HCT116 (cell line): ENCODE measurements at regions not wholly inside any gene's neighbourhood (a gene's known extent, or its start where the extent isn't known, plus 50 kb on each side); places are given as distances from the start of the nearest gene placed in this dataset.

ENCODE experiments used
- ATAC-seq: fragments of 200-7000 bp; cut with Tn5 transposase; 2 replicates; pipeline ENCODE4 v1.9.1; 2020; ENCODE audit warnings: mild to moderate bottlenecking, moderate library complexity
- BruUV-seq: library from RNA; stranded (reverse); fragments of 400-500 nt; replicated peaks from 2 replicates; lab custom pipeline; 2021; lab: Mats Ljungman, UMichigan
- CTCF ChIA-PET: fragments of 300-600 bp; sonication (Branson Sonifier 250); formaldehyde crosslinking; loops from one replicate; lab custom pipeline; 2021; ENCODE audit warnings: antibody characterized with exemption; lab: Charles Lee
- POLR2A ChIA-PET: fragments of 300-600, 350-600 bp; sonication (Branson Sonifier 250); formaldehyde crosslinking; loops from one replicate; lab custom pipeline; 2021; ENCODE audit warnings: antibody characterized with exemption; lab: Charles Lee
- RAD21 ChIA-PET, 2 experiments: fragments of 300-600 bp; sonication (Branson Sonifier 250); formaldehyde crosslinking; loops; one replicate each; lab custom pipeline; 2023; ENCODE audit warnings: low total read pairs in 2 of 2; ENCODE audit not compliant: uncharacterized antibody in 2 of 2, unreplicated experiment in 2 of 2, low non-redundant PET in 1 of 2; lab: Charles Lee
- DNase-seq: peaks from one replicate; pipeline ENCODE4 v3.0.0-alpha.2; 2010; ENCODE audit warnings: low read depth, low spot score
- H2AFZ ChIP-seq: fragments of 200-600 bp; shearing (Covaris generic), sonication (generic); 2 replicates; pipeline ENCODE4 v1.6.1; 2017; ENCODE audit warnings: low read depth, mixed run types, mixed read lengths, antibody characterized with exemption, low read length; ENCODE audit not compliant: poor library complexity, severe bottlenecking
- H3K27ac ChIP-seq: 2 replicates; pipeline ENCODE4 v1.5.1; 2012; ENCODE audit warnings: low read depth, low read length
- H3K27me3 ChIP-seq: fragments of 200-600 bp; sonication (generic); 2 replicates; pipeline ENCODE4 v1.6.1; 2016; ENCODE audit warnings: mixed run types, low read length, mixed read lengths; ENCODE audit not compliant: insufficient read depth
- H3K36me3 ChIP-seq, 2 experiments: fragments of 200-500 bp in 1 of 2; fragments of 200-600 bp in 1 of 2; sonication (Bioruptor generic) in 1 of 2; sonication (generic) in 1 of 2; 2 replicates each; pipeline versions ENCODE4 v1.5.1 to v1.6.1; 2014 to 2016; ENCODE audit warnings: low read length in 2 of 2, inconsistent platforms in 1 of 2, mixed read lengths in 1 of 2, mixed run types in 1 of 2; ENCODE audit not compliant: insufficient read depth in 2 of 2, control insufficient read depth in 1 of 2
- H3K4me1 ChIP-seq, 2 experiments: fragments of 200-600 bp in 1 of 2; sonication (generic) in 1 of 2; 2 replicates each; pipeline versions ENCODE4 v1.5.1 to v1.6.1; 2012 to 2017; ENCODE audit warnings: low read length in 2 of 2, inconsistent platforms in 1 of 2, mild to moderate bottlenecking in 1 of 2, mixed read lengths in 1 of 2, mixed run types in 1 of 2, moderate library complexity in 1 of 2; ENCODE audit not compliant: insufficient read depth in 2 of 2, control insufficient read depth in 1 of 2
- H3K4me2 ChIP-seq: fragments of 200-600 bp; sonication (generic); 2 replicates; pipeline ENCODE4 v1.6.1; 2017; ENCODE audit warnings: mixed run types, low read length, mixed read lengths
- H3K4me3 ChIP-seq, 2 experiments: fragments of 200-600 bp in 1 of 2; sonication (generic) in 1 of 2; replicated peaks in 1 of 2; 2 replicates each; pipeline ENCODE4 v1.5.1; 2011 to 2016; ENCODE audit warnings: low read length in 2 of 2, control low read depth in 1 of 2, low read depth in 1 of 2, mild to moderate bottlenecking in 1 of 2, mixed read lengths in 1 of 2, mixed run types in 1 of 2
- H3K79me2 ChIP-seq: fragments of 200-600 bp; sonication (generic); 2 replicates; pipeline ENCODE4 v1.6.1; 2017; ENCODE audit warnings: mild to moderate bottlenecking, mixed run types, low read length, moderate library complexity, mixed read lengths; ENCODE audit not compliant: insufficient read depth
- H3K9ac ChIP-seq: fragments of 200-600 bp; sonication (generic); 2 replicates; pipeline ENCODE4 v1.6.1; 2016; ENCODE audit warnings: low read length, mixed read lengths
- H3K9me2 ChIP-seq: fragments of 200-600 bp; sonication (generic), shearing (Covaris generic); 2 replicates; pipeline ENCODE4 v1.6.1; 2017; ENCODE audit warnings: mixed run types, mild to moderate bottlenecking, moderate library complexity; ENCODE audit not compliant: insufficient read depth
- H3K9me3 ChIP-seq, 2 experiments: fragments of 200-500 bp in 1 of 2; fragments of 200-600 bp in 1 of 2; sonication (Bioruptor generic) in 1 of 2; sonication (generic) in 1 of 2; 2 replicates each; pipeline ENCODE4 v1.6.1; 2014 to 2017; ENCODE audit warnings: low read length in 2 of 2, mixed read lengths in 2 of 2, inconsistent platforms in 1 of 2, low read depth in 1 of 2, mild to moderate bottlenecking in 1 of 2, mixed run types in 1 of 2, moderate library complexity in 1 of 2; ENCODE audit not compliant: control insufficient read depth in 1 of 2, insufficient read depth in 1 of 2
- H4K20me1 ChIP-seq: fragments of 200-600 bp; sonication (generic), shearing (Covaris generic); 2 replicates; pipeline ENCODE4 v1.6.1; 2017; ENCODE audit warnings: mixed run types, mild to moderate bottlenecking, moderate library complexity; ENCODE audit not compliant: insufficient read depth
- CBX3 ChIP-seq: IDR thresholded peaks from 2 replicates; pipeline ENCODE4 v1.6.1; 2012; ENCODE audit warnings: low read depth
- CTCF ChIP-seq, 3 experiments: fragments of 200-600 bp in 1 of 3; sonication (generic) in 1 of 3; IDR thresholded peaks in 2 of 3; conservative IDR thresholded peaks in 1 of 3; 2 replicates each; pipeline ENCODE4 v1.5.1; 2012 to 2017; ENCODE audit warnings: low read depth in 2 of 3, low read length in 2 of 3, antibody characterized with exemption in 1 of 3, borderline replicate concordance in 1 of 3, control low read depth in 1 of 3, mild to moderate bottlenecking in 1 of 3, mixed read lengths in 1 of 3, mixed run types in 1 of 3, moderate library complexity in 1 of 3; ENCODE audit not compliant: insufficient read depth in 1 of 3
- EGR1 ChIP-seq: IDR thresholded peaks from 2 replicates; pipeline ENCODE4 v1.6.1; 2012; ENCODE audit warnings: low read depth
- EZH2 ChIP-seq: fragments of 200-600 bp; sonication (generic); IDR thresholded peaks from 2 replicates; pipeline ENCODE4 v1.6.1; 2017; ENCODE audit warnings: antibody characterized with exemption, mixed run types
- JUND ChIP-seq: IDR thresholded peaks from 2 replicates; pipeline ENCODE4 v1.6.1; 2012
- MAX ChIP-seq: IDR thresholded peaks from 2 replicates; pipeline ENCODE4 v1.6.1; 2012
- POLR2A ChIP-seq: IDR thresholded peaks from 2 replicates; pipeline ENCODE4 v1.7.0; 2011; ENCODE audit warnings: borderline replicate concordance; ENCODE audit not compliant: insufficient read depth, insufficient read length; ENCODE audit errors: extremely low read depth
- REST ChIP-seq: IDR thresholded peaks from 2 replicates; pipeline ENCODE4 v1.6.1; 2012; ENCODE audit warnings: low read depth
- SP1 ChIP-seq: IDR thresholded peaks from 2 replicates; pipeline ENCODE4 v1.6.1; 2012; ENCODE audit warnings: low read depth
- SRF ChIP-seq: IDR thresholded peaks from 2 replicates; pipeline ENCODE4 v1.6.1; 2012; ENCODE audit warnings: low read depth
- TCF7L2 ChIP-seq: IDR thresholded peaks from 2 replicates; pipeline ENCODE4 v1.7.0; 2011; ENCODE audit warnings: borderline replicate concordance, inconsistent platforms; ENCODE audit not compliant: insufficient read depth, insufficient read length; ENCODE audit errors: extremely low read depth
- ZBTB33 ChIP-seq: IDR thresholded peaks from 2 replicates; pipeline ENCODE4 v1.6.1; 2011; ENCODE audit warnings: mild to moderate bottlenecking, low read length, moderate library complexity; ENCODE audit not compliant: insufficient replicate concordance; ENCODE audit errors: extremely low read depth
- ZFX ChIP-seq: fragments of 450-650 bp; IDR thresholded peaks from 2 replicates; pipeline ENCODE4 v1.6.1; 2017
- intact Hi-C: fragments of 100-400 bp; cut with micrococcal nuclease; formaldehyde crosslinking; loops from 2 replicates; pipeline ENCODE4 v1.10.0; 2022

- no peak overlapping the region for H2AFZ ChIP-seq
- H3K79me2 ChIP-seq, result no peaks in the 10 kb centered on the region
- no peak overlapping the region for H3K27ac ChIP-seq
- H3K4me2 ChIP-seq, result no peak overlapping the region
- CTCF ChIA-PET, result no interaction called here
- no peaks in the 10 kb centered on the region for H3K4me1 ChIP-seq
- BruUV-seq, result no TSS peak
- no peak overlapping the region for H3K4me3 ChIP-seq
- ATAC-seq (no peak), DNase-seq (no peak)
- no peaks in the 10 kb centered on the region for H3K9me3 ChIP-seq
- POLR2A ChIA-PET, result no interaction called here
- TF ChIP-seq JUND (no peak), EZH2 (no peak)
- no peaks in the 10 kb centered on the region for H3K9me2 ChIP-seq
- no peaks in the 10 kb centered on the region for H3K36me3 ChIP-seq
- H3K9ac ChIP-seq, result no peak overlapping the region
- intact Hi-C loops, result no loop called here
- H4K20me1 ChIP-seq, result no peaks in the 10 kb centered on the region
- RAD21 ChIA-PET, result no interaction called here
- peaks cover 21% of the 10 kb centered on the region; the same call in 1 of the 2 replicates for H3K27me3 ChIP-seq
Measured at GRCh38 chr2:47301277-47301618, 67.9 kb upstream of the EPCAM start.

GRCh38 chr2:47300609-47301276 lies 68.4 kb upstream of the EPCAM start:
- Histone ChIP-seq H3K9me2 (no peaks in the 10 kb centered on the region), H3K79me2 (no peaks in the 10 kb centered on the region), H3K4me1 (no peaks in the 10 kb centered on the region), H2AFZ (no peak overlapping the region), H3K9ac (no peak overlapping the region), H3K27ac (no peak overlapping the region), H3K9me3 (no peaks in the 10 kb centered on the region), H4K20me1 (no peaks in the 10 kb centered on the region), H3K27me3 (peaks cover 21% of the 10 kb centered on the region; the same call in 1 of the 2 replicates), H3K4me2 (no peak overlapping the region), H3K4me3 (no peak overlapping the region), H3K36me3 (no peaks in the 10 kb centered on the region)
- ChIA-PET RAD21 (no interaction called here), CTCF (no interaction called here), POLR2A (no interaction called here)
- ATAC-seq, result no peak
- intact Hi-C loops, result no loop called here
- no peak for DNase-seq
- no TSS peak for BruUV-seq
- TF ChIP-seq SRF (no peak), JUND (no peak), CBX3 (no peak), TCF7L2 (no peak), REST (no peak), EGR1 (no peak), ZFX (no peak), POLR2A (no peak), EZH2 (no peak), MAX (no peak), CTCF (IDR thresholded peaks at IDR 0.05 in 2 of 3, conservative IDR thresholded peaks at IDR 0.05 in 1 of 3; ENCODE audit: borderline replicate concordance in 1 of 3, insufficient read depth in 1 of 3, low read depth in 2 of 3, low read length in 2 of 3) (no peak), SP1 (no peak), ZBTB33 (no peak)
